ENCODE measurements at regions not wholly inside any gene's neighbourhood (a gene's known extent, or its start where the extent isn't known, plus 50 kb on each side); places are given as distances from the start of the nearest gene placed in this dataset.

- H3K9me3 ChIP-seq (ENCODE audit: low read length) = no peaks in the 10 kb centered on the region
- no TSS peak for BruUV-seq (replicated peaks)
- H2AFZ ChIP-seq (ENCODE audit: low read length) = no peak overlapping the region
- no peak for TF ChIP-seq EZH2 (IDR thresholded peaks at IDR 0.05; ENCODE audit: low read length, unreplicated experiment)
- no peak for TF ChIP-seq CTCF (conservative IDR thresholded peaks at IDR 0.05; ENCODE audit: low read depth, low read length)
- TF ChIP-seq EZH2phosphoT487 (IDR thresholded peaks at IDR 0.05; ENCODE audit: borderline replicate concordance, low read length) = no peak
- no peak for DNase-seq
- no peak overlapping the region for H3K4me3 ChIP-seq (ENCODE audit: low read length)
- no peaks in the 10 kb centered on the region for H4K20me1 ChIP-seq (ENCODE audit: low read length)
- no peaks in the 10 kb centered on the region for H3K27me3 ChIP-seq (ENCODE audit: low read length)
- no peak overlapping the region for H3K4me2 ChIP-seq (ENCODE audit: low read length)
- H3F3A ChIP-seq (ENCODE audit: low read length, unreplicated experiment) = no peaks in the 10 kb centered on the region
- H3K9me2 ChIP-seq (replicated peaks; ENCODE audit: low read length) = no peaks in the 10 kb centered on the region
- H3K4me1 ChIP-seq (ENCODE audit: insufficient read depth, low read length) = no peaks in the 10 kb centered on the region
- ChIA-PET POLR2A (ENCODE audit: unreplicated experiment) (interaction anchor here (0.6 kb wide), 1 partner anchor 73 kb away, joined by 3 read pairs; no protein-coding TSS in a partner anchor), CTCF (no interaction called here)
- intact Hi-C loops (cut with micrococcal nuclease) = no loop called here
- ATAC-seq = no peak
- H3K27ac ChIP-seq (ENCODE audit: low read length) = no peak overlapping the region
- no peaks in the 10 kb centered on the region for H3K79me2 ChIP-seq (ENCODE audit: low read length)
- no peak overlapping the region for H3K9ac ChIP-seq (ENCODE audit: low read length)
- no peaks in the 10 kb centered on the region for H3K36me3 ChIP-seq (ENCODE audit: low read depth, low read length)
These were observed 110.2 kb downstream of the CRYAA start for GRCh38 chr21:43278766-43279577.

- no peak for ATAC-seq
- DNase-seq = peak; percentile 9
These were observed 109.6 kb downstream of the CRYAA start for GRCh38 chr21:43278359-43278758.

More at GRCh38 chr21:43278359-43278758, 109.6 kb downstream of the CRYAA start:
- no peaks in the 10 kb centered on the region for H3K9me2 ChIP-seq (replicated peaks; ENCODE audit: low read length)
- H3K4me3 ChIP-seq (ENCODE audit: low read length) = no peak overlapping the region
- H4K20me1 ChIP-seq (ENCODE audit: low read length) = no peaks in the 10 kb centered on the region
- no peak overlapping the region for H2AFZ ChIP-seq (ENCODE audit: low read length)
- ChIA-PET POLR2A (ENCODE audit: unreplicated experiment) (interaction anchor here (0.6 kb wide), 1 partner anchor 72 kb away, joined by 3 read pairs; no protein-coding TSS in a partner anchor), CTCF (no interaction called here)
- no peaks in the 10 kb centered on the region for H3K79me2 ChIP-seq (ENCODE audit: low read length)
- TF ChIP-seq EZH2phosphoT487 (IDR thresholded peaks at IDR 0.05; ENCODE audit: borderline replicate concordance, low read length) (no peak), CTCF (conservative IDR thresholded peaks at IDR 0.05; ENCODE audit: low read depth, low read length) (no peak), EZH2 (IDR thresholded peaks at IDR 0.05; ENCODE audit: low read length, unreplicated experiment) (no peak)
- no peaks in the 10 kb centered on the region for H3K27me3 ChIP-seq (ENCODE audit: low read length)
- no peak overlapping the region for H3K4me2 ChIP-seq (ENCODE audit: low read length)
- no peak overlapping the region for H3K27ac ChIP-seq (ENCODE audit: low read length)
- no peaks in the 10 kb centered on the region for H3K4me1 ChIP-seq (ENCODE audit: insufficient read depth, low read length)
- no peaks in the 10 kb centered on the region for H3K36me3 ChIP-seq (ENCODE audit: low read depth, low read length)
- intact Hi-C loops (cut with micrococcal nuclease) = no loop called here
- H3K9ac ChIP-seq (ENCODE audit: low read length) = no peak overlapping the region
- no peaks in the 10 kb centered on the region for H3K9me3 ChIP-seq (ENCODE audit: low read length)
- BruUV-seq (replicated peaks) = no TSS peak
- H3F3A ChIP-seq (ENCODE audit: low read length, unreplicated experiment) = no peaks in the 10 kb centered on the region
